Superior temporal gyrus (tissue), 1 donor: ENCODE measurements at regions not wholly inside any gene's neighbourhood (a gene's known extent, or its start where the extent isn't known, plus 50 kb on each side); places are given as distances from the start of the nearest gene placed in this dataset.

Experiments
- DNase-seq: peaks from one replicate; pipeline ENCODE4 v3.0.0-alpha.2; 2016; ENCODE audit errors: extremely low spot score

GRCh38 chr6:87807475-87807874, 105.4 kb upstream of the AKIRIN2 start:
- DNase-seq, result no peak

DNA sequence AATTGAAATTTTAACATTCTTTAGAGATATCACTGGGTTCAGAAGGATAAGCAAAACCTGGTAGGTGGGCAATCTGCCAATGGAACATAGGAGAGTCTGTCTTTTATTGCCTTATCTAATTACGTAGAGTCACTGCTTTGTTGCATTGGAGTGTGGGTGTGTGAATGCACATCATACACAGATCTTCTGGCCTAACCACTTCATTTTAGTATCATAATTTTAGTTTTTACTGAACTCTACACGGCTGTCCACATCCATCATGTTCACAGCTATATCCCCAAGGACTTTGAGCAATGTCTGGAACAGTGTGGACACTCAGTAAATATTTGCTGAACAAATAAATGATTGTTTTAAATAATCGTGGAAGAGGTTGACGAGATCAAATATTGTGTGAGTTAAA, 104.6 kb upstream of the AKIRIN2 start:
- DNase-seq, result no peak

- no peak for DNase-seq
These were observed 104.1 kb upstream of the AKIRIN2 start for GRCh38 chr6:87806099-87806498.

DNA sequence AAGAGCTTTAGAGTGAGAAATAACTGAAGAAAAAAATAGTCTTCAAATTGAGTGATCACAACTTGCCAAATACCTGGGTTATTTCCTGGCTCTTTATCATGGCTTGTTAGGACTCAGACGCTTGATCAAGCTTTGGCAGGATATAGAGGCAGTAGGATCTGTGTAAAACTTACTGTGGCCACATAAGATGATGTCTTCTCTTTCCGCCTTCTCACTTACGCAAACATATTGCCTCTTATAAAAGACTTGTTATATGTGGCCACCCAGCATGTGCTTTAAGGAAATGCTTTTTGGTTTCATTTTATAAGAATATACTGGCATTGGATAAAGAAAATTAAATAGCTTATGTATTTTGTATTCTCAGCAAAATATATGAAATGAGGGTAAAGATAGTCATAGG, 101.8 kb upstream of the AKIRIN2 start:
- DNase-seq, result no peak

DNA sequence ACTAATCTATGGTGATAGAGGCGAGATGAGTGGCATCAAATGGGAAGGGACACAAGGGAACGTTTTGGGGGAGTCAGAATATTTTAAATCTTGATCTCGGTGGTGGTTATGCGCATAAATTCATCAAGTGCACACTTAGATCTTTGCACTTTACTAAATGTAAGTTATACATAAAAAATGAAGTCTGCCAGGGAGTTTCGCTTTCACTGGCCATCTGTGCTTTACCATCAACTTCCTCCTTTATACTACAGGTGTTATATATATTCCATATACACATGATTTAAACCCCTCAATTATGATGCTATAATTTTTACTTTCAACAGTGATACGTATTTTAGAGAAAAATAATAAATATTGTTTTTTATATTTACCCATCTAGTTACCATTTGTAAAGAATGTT, 97.6 kb upstream of the AKIRIN2 start:
- no peak for DNase-seq

DNA sequence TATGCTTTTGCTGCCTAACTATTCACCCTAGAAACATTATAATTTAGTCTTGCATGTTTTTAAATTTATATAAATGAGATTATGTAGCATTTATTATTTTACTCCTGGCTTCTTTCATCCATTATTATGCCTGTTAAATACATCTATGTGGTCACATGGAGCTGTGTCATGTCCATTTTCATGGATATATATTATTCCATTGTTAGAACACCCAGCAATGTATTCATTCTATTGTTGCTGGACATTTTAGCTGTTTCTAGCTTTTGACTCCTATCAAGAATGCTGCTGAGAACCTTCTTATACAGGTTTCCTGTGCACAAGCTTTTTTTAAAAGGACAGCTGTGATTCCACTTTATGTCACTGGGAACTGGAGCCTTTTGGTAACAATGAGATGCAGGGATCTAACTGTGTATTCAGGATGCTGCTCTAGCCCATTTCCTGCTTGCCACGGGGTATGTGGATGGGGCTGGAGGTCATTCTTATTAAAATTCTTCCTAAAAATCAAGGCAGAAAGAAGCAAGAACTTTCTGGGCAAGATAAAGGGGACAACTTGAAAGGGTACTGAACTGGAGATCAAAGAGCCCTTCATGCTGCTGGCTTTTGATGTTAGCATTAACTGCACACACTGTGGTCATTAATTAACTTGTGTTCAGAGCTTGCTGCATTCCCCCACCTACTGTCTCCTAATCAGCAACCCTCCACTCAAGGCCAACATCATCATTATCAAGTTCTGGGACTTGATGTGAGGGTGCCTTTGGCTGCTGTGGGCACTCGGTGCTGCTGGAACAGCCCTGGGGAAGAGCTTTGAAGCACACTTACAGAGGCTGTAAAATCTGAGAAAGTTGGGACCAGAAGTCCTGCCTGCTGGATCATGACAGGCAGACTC, 96.6 kb upstream of the AKIRIN2 start:
- no peak for DNase-seq

- no peak for DNase-seq
These were observed 93.2 kb upstream of the AKIRIN2 start for GRCh38 chr6:87794922-87795885.

DNA sequence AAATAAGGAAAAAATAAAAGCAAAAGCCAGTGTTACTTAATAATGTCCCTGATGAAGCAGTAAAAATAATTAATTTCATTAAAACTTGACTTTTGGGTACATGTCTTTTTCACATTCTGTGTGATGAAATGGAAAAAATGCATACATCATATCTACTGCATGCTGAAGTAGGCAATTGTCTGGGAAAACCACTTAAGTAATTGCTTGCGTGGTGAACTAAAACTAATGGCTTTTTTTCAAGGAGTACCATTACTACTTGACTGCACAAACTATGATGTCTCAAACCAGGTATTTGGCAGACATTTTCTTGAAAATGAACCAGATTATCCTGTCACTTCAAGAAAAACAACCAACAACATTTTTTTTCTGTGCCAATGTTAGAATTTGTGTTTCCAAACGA, 91.3 kb upstream of the AKIRIN2 start:
- no peak for DNase-seq

GRCh38 chr6:87791982-87792381, 89.9 kb upstream of the AKIRIN2 start:
- DNase-seq, result no peak

GRCh38 chr6:87791485-87791884, 89.5 kb upstream of the AKIRIN2 start:
- no peak for DNase-seq

DNA sequence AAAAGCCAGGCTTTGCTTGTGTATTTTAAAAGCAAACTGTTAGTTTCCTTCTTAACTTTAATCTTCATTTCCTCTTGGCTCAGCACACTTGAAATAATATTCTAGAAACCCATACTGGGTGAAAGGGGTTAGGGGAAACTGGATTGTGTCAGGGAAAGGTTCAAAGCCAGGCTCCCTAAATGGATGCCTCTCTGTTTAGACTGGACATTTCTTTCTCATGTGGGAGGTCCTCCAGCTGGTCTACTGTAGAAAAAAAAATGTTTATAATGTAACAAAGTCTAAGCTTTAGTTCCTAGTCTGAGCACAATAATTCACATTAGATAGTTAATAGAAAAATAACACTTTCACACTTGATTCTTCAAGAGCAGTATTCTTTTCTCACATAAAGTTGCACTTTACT, 89.0 kb upstream of the AKIRIN2 start:
- no peak for DNase-seq

DNA sequence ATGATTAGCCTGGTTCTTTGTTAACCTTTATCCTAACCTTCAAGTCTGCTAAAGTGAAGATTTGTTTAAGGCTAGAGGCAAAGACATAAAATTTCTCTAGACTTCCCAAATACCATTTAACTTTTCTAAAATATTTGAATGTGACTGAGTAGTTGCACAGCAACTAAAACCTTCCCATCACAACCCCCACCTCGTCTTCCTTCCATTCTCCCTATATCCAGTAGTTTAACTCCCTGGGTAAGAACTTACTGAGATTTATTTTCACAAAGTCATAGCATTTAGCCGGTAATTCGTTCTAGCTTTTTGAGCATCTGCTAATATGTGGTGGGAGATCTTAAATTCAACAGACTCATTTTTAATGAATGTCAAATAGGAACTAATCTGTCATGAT, 87.9 kb upstream of the AKIRIN2 start:
- no peak for DNase-seq

GRCh38 chr6:87789198-87789899, 87.3 kb upstream of the AKIRIN2 start:
- no peak for DNase-seq

DNA sequence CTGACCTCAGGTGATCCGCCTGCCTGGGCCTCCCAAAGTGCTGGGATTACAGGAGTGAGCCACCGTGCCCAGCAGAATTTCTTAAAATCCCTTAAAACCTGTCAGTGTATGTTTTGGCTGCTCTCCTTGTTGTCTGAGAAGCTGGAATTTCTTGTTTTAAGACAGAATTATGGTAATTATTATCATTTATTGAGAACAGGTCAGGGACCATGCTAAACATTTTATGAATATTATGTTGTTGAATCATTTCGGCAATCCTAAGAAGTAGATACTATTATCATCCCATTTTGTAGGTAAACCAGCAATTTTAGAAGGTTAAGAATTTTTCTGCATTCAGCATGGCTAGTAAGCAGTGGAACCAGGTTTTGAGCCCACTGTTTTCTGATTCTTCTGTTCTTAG, 86.1 kb upstream of the AKIRIN2 start:
- no peak for DNase-seq

DNA sequence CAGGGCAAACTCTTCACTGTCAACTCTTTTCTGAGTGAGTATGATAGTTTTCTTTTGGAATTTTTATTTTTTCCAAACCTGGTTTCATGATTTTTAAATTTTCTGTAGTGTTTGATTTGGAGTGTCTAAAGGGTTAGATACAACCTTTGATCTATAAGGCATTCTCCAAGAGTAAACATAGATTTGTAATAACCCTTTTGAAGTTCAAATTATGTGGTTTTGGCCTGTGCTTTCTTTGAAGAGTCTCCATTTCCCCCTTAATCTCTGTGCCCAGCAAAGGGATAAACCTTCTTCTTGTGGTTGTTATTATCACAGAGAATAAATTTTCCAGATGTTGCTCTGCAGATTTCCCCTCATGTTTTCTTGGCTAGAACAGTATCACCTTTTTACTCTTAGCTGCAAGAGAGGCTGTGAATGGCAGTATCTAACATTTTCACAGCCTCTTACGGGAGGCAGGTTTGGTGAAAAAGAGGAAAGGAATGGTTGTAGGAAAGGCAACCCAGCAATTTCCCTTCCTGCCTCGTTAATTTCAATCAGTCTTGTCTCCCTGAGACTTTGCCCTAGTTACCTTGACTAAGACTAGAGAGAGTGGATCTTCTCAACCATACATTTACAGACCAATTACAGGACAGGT, 83.3 kb upstream of the AKIRIN2 start:
- DNase-seq, result no peak

DNA sequence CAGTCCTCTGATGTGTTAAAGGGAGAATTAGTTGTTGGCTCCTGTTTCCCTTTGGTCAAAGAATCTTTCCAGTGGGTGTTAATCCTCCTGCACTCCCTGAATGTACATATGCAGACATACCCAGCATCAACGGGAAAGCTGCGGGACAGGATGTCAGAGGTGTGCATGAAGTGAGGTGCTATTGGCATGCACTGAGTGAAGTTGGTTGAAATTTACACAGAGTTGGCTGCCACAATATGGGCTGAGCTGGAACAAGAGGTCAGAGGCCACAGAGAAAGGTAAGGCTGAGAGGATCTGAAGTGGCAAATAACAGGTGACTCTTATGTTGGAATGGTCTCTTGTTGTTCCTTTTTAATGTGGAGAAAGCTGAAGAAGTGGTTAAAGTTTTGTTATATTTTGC, 82.7 kb upstream of the AKIRIN2 start:
- no peak for DNase-seq

GRCh38 chr6:87784051-87784450, 82.0 kb upstream of the AKIRIN2 start:
- no peak for DNase-seq

- DNase-seq, result no peak
These were observed 77.5 kb upstream of the AKIRIN2 start for GRCh38 chr6:87779542-87779941.

GRCh38 chr6:87772597-87773530, 70.8 kb upstream of the AKIRIN2 start:
- no peak for DNase-seq

- DNase-seq, result no peak
These were observed 65.4 kb upstream of the AKIRIN2 start for GRCh38 chr6:87767478-87767877.

- DNase-seq, result no peak
These were observed 64.2 kb upstream of the AKIRIN2 start for GRCh38 chr6:87766211-87766610.
